ENCODE measurements at regions not wholly inside any gene's neighbourhood (a gene's known extent, or its start where the extent isn't known, plus 50 kb on each side); places are given as distances from the start of the nearest gene placed in this dataset.

GRCh38 chr2:13201924-13202323 lies 485.2 kb downstream of the TRIB2 start:
- no peaks in the 10 kb centered on the region for H4K20me1 ChIP-seq (ENCODE audit: control insufficient read depth, insufficient read depth, low read depth, low read length)

DNA sequence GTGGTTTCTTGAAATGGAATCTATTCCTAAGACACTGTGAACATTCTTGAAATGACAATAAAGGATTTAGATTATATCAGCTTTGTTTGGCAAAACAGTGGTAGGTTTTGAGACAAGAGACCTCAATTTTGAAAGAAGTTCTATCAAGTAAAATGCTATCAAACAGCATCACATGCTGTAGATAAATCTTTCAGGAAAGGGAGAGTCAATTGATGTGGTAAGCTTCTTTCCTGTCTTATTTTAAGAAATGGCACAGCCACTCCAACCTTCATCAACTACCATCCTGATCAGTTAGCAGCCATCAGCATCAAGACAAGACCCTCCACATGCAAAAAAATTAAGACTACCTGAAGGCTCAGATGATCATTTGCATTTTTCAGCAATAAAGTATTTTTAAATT lies 495.4 kb downstream of the TRIB2 start:
- no peaks in the 10 kb centered on the region for H4K20me1 ChIP-seq (ENCODE audit: control insufficient read depth, insufficient read depth, low read depth, low read length)
- H3K9me3 ChIP-seq (ENCODE audit: control insufficient read depth, insufficient read depth, low read length): peaks cover 7% of the 10 kb centered on the region; the same call in 1 of the 2 replicates
- H3F3A ChIP-seq (ENCODE audit: control insufficient read depth, insufficient read depth): no peaks in the 10 kb centered on the region
- H3K4me2 ChIP-seq (ENCODE audit: low read length): no peak overlapping the region
- H3K9me2 ChIP-seq (replicated peaks; ENCODE audit: control insufficient read depth, low read length): no peaks in the 10 kb centered on the region
- no peak for TF ChIP-seq CTCF (IDR thresholded peaks at IDR 0.05; ENCODE audit: low read depth, low read length, poor library complexity, severe bottlenecking)
- TF ChIP-seq EZH2phosphoT487 (IDR thresholded peaks at IDR 0.05; ENCODE audit: borderline replicate concordance, low read length): no peak
- no peaks in the 10 kb centered on the region for H3K36me3 ChIP-seq (ENCODE audit: control insufficient read depth, low read length)
- no peak overlapping the region for H3K27ac ChIP-seq (ENCODE audit: low read depth, low read length)
- H3K4me1 ChIP-seq (ENCODE audit: control insufficient read depth, low read length): peaks cover 12% of the 10 kb centered on the region
- no peak overlapping the region for H3K4me3 ChIP-seq (ENCODE audit: low read length)
- H3K79me2 ChIP-seq (ENCODE audit: control insufficient read depth, low read length): no peaks in the 10 kb centered on the region
- H3K27me3 ChIP-seq (ENCODE audit: control insufficient read depth, low read length): no peaks in the 10 kb centered on the region

More at GRCh38 chr2:13201924-13202323, 485.2 kb downstream of the TRIB2 start:
- H3K79me2 ChIP-seq (ENCODE audit: control insufficient read depth, low read length): no peaks in the 10 kb centered on the region
- H3K36me3 ChIP-seq (ENCODE audit: control insufficient read depth, low read length): no peaks in the 10 kb centered on the region
- TF ChIP-seq EZH2phosphoT487 (IDR thresholded peaks at IDR 0.05; ENCODE audit: borderline replicate concordance, low read length) (no peak), CTCF (IDR thresholded peaks at IDR 0.05; ENCODE audit: low read depth, low read length, poor library complexity, severe bottlenecking) (no peak)
- no peaks in the 10 kb centered on the region for H3K4me1 ChIP-seq (ENCODE audit: control insufficient read depth, low read length)
- H3K4me2 ChIP-seq (ENCODE audit: low read length): no peak overlapping the region
- H3K27ac ChIP-seq (ENCODE audit: low read depth, low read length): no peak overlapping the region
- no peak overlapping the region for H3K4me3 ChIP-seq (ENCODE audit: low read length)
- H3F3A ChIP-seq (ENCODE audit: control insufficient read depth, insufficient read depth): no peaks in the 10 kb centered on the region
- H3K9me2 ChIP-seq (replicated peaks; ENCODE audit: control insufficient read depth, low read length): no peaks in the 10 kb centered on the region
- H3K9me3 ChIP-seq (ENCODE audit: control insufficient read depth, insufficient read depth, low read length): peaks cover 5% of the 10 kb centered on the region; the same call in 1 of the 2 replicates
- no peaks in the 10 kb centered on the region for H3K27me3 ChIP-seq (ENCODE audit: control insufficient read depth, low read length)

DNA sequence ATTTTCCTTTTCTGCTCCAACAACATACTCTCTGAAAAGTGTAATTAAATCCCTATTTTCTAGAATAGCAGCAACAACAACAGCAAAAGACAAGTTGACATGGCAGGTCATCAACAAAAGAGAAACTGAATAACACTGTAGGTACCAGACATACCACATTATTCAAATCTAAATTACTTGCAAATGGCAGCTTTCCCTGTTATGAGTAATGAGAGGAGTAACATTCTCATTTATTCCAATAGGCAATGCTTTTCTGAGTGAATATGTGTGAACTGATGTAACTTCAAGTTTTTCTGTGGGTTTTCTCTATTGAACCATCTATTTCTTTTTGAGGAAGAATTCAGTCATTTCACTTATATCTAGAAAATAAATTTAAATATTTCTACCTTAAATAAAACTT lies 501.5 kb downstream of the TRIB2 start:
- Histone ChIP-seq H3F3A (ENCODE audit: control insufficient read depth, insufficient read depth) (no peaks in the 10 kb centered on the region), H3K4me2 (ENCODE audit: low read length) (no peak overlapping the region), H3K4me1 (ENCODE audit: control insufficient read depth, low read length) (peaks cover 24% of the 10 kb centered on the region), H3K79me2 (ENCODE audit: control insufficient read depth, low read length) (no peaks in the 10 kb centered on the region), H3K9me2 (replicated peaks; ENCODE audit: control insufficient read depth, low read length) (no peaks in the 10 kb centered on the region), H3K36me3 (ENCODE audit: control insufficient read depth, low read length) (no peaks in the 10 kb centered on the region), H3K27me3 (ENCODE audit: control insufficient read depth, low read length) (no peaks in the 10 kb centered on the region), H3K9me3 (ENCODE audit: control insufficient read depth, insufficient read depth, low read length) (peaks cover 4% of the 10 kb centered on the region; the same call in 1 of the 2 replicates), H3K4me3 (ENCODE audit: low read length) (no peak overlapping the region), H4K20me1 (ENCODE audit: control insufficient read depth, insufficient read depth, low read depth, low read length) (no peaks in the 10 kb centered on the region), H3K27ac (ENCODE audit: low read depth, low read length) (no peak overlapping the region)
- TF ChIP-seq CTCF (IDR thresholded peaks at IDR 0.05; ENCODE audit: low read depth, low read length, poor library complexity, severe bottlenecking): no peak
- no peak for TF ChIP-seq EZH2phosphoT487 (IDR thresholded peaks at IDR 0.05; ENCODE audit: borderline replicate concordance, low read length)

Measured in DOHH2 (cell line).